DMS 273 treated with DMSO at 0.1 percent for 48 hours (cell line): ENCODE measurements at regions not wholly inside any gene's neighbourhood (a gene's known extent, or its start where the extent isn't known, plus 50 kb on each side); places are given as distances from the start of the nearest gene placed in this dataset.

Experiments
- DNase-seq: peaks from one replicate; lab custom pipeline; 2025; lab: John Stamatoyannopoulos, UW

DNA sequence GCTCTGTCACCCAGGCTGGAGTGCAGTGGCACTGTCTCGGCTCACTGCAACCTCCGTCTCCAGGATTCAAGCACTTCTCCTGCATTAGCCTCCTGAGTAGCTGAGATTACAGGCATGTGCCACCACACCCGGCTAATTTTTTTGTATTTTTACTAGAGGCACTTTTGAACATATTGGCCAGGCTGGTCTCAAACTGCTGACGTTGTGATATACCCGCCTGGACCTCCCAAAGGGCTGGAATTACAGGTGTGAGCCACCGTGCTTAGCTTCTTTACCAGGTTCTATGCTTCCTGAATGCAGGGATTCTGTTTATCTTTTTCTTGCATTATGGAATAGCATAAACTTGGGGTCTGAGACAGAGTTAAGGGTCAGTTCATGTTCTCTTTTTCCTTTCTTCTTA is 317.9 kb upstream of the RBFOX1 start:
- DNase-seq = no peak

DNA sequence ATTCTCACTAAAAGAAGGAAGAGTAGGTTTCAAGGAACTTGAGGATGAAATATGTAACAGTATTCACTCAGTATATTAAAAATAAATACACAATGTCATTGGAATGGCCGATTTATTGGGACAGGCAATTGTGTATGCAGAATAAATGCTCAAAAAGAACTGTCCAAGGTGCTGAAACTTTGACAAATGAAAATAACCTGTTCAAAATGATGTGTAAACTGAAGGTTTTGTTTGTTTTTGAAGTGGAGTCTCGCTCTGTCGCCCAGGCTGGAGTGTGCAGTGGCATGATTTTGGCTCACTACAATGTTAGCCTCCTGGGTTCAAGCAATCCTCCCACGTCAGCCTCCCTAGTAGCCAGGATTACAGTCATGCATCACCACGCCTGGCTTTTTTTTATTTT is 318.7 kb upstream of the RBFOX1 start:
- DNase-seq = no peak

DNA sequence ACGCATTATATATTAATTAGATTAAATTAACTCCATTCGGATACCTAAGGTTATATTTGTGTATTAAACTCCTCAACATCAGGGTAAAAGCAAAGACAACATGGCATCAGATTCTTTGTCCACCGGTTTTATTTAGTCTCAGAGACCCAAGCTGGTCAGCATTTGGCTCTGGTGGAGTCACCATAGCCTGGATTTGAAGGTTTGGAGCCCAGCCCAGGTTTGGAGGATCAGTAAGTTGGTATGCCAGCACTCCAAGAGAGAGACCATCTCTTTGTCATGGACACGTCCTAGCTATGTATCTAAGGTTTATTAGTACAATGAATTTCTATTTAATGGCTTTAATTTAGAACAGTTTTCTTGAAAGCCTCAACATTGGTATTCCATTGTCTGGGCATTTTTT is 328.4 kb upstream of the RBFOX1 start:
- no peak for DNase-seq

DNA sequence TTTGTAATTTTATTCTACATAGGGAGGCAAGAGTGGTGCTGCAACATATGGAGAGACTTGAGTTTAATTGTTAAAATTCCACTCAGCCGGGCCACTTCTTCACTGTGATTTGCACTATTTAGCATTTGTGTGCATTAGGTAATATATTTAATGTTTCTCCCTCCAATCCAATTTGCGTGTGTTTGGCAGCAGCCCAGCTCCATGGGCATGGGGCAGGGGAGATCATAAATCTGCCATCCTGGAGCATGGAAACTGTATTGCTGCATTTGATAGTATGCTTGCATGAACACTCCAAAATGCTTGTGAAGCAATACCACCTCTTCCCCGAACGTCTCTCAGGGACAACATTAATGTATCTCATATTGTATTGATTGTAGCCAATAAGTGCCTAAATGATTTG is 339.1 kb upstream of the RBFOX1 start:
- DNase-seq = no peak

DNA sequence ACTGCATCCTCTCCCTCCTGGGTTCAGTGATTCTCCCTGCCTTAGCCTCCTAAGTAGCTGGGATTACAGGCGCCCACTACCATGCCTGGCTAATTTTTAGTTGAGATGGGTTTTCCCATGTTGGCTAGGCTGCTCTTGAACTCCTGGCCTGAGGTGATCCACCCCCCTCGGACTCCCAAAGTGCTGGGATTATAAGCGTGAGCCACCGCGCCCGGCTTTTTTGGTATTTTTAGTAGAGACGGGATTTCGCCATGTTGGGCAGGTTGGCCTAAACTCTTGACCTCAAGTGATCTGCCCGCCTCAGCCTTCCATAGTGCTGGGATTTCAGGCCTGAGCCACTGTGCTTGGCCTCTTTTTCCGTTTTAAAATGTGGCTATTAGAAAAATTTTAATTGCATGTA is 343.8 kb upstream of the RBFOX1 start:
- no peak for DNase-seq

DNA sequence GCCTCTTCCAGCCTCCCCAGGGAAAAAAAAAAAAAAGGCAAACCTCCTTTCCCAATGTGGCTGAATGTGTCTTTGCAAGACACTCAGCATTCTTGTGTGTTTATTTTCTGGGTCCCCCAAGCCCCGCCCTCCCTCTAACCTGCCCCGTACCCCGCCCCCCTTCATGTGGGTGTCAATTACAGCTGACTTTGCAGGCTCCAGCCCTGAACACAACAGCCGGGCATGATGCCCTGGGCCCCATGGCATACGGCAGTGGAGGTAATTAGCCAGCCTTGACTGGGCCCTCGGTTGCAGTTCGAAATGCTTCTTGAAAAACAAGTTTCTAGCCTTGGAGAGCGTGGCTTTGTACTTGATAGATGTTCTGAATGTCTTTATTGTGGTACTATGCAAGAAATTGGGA is 354.7 kb upstream of the RBFOX1 start:
- DNase-seq = no peak

DNA sequence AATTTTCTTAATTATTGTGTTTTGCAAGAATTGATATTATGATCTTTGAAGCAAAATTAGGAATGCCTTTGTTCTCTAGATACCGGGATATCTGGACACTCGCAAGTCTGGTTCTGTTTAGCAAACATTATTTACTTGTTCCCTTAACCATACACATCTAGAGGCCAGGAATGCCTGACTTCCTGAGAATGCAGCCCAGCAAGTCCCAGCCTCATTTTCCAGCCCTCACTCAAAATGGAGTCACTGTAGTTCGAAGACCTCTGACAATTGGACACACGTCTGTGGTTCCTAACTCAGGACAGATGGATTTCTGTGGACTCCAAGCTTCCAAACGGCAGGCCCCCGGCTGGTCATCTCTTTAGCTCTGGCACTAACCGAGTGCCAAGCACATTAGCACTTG is 355.4 kb upstream of the RBFOX1 start:
- DNase-seq = no peak

DNA sequence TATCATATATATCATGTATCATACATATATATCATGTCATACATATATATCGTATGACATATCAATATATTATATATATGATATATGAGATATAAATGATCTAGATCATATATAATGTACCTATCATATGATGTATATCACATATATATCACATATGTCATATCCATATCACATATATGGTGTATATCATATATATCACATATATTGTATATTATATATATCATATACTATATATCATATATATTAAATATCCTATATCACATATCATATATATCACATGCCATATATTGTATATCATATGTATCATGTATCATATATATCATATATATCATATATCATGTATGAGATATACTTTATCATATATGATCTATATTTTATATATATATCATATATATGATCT is 355.9 kb upstream of the RBFOX1 start:
- no peak for DNase-seq

DNA sequence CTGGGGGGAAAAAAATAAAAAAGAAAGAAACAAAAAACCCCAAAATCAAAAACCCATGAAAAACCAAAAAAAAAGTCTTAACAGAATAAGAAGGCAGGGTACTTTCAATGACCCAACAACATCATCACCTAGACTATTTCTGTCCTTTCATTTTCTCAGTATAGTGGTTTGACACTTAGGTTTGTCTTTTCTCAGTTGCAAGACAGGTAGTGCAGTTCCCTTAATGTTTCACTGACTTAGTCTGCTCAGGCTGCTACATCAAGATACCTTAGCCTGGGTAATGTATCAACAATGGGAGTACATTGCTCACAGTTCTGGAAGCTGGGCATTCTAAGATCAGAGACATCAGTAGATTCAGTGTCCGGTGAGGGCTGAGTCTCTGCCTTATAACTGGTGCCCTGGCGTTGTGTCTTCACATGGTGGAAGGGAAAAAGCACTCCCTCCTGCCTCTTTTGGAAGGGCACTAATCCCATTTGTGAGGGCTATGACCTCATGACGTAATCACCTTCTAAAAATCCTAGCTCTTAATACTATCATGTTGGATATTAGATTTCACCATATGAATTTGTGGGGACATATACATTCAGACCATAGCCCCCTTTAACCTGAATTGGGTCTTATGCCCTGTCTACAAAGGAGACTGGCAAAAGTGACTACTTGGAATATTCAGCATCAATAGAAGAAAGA is 362.3 kb upstream of the RBFOX1 start:
- DNase-seq = no peak

DNA sequence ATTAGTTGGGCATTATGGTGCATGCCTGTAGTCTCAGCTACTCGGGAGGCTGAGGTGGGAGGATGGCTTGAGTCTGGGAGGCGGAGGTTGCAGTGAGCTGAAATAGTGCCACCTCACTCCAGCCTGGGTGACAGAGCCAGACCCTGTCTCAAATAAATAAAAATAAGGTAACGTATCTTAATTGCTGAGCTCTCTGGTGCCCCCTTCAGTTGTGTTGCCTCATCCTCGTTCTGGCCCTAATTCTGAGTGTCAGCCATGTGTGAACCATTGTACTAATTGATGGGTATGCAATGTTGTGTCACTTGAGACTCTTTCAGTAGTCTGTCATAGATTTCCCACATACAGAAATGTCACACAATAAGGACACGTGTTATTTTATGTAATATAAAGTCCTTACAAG is 363.1 kb upstream of the RBFOX1 start:
- DNase-seq = no peak

DNA sequence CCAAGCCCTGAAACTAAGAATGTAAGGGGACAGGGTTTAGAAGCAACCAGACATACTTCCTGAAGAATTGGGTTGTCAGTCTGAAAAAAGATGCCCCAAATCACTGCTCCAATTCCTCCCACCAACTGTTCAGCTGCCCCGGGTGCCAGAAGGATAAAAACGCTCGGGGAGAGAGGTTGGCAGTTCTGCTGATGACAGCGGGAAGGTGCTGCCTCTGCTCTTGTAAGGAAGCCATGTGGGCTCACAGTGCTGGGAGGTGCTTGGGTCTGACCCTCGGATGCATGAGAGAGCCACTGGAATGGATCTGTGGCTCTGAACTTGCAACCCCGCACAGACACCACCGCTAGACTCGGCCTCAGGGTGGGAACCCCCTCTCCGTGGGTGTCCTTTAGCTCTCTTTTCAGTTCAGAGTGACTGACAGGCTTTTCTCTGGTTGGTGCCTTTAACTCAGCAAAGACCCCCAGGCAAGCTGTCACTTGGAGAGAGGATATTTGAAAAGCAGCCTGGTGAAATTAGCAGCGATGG is 364.8 kb upstream of the RBFOX1 start:
- DNase-seq = no peak

DNA sequence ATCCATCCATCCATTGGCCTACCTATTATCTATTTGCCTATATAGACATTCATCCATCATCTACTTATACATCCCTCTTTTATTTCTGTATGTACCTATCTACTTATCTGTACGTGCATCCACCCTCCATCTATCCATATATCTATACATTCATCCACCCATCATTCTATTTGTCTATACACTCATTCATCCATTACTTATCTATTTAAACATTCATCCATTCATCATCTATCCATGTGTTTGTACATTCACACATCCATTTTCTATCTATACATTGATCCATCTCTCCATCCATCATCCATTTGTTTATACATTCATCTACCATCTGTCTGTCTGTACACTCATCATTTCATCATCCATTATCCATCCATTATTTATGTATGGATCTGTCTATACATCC is 365.7 kb upstream of the RBFOX1 start:
- no peak for DNase-seq

DNA sequence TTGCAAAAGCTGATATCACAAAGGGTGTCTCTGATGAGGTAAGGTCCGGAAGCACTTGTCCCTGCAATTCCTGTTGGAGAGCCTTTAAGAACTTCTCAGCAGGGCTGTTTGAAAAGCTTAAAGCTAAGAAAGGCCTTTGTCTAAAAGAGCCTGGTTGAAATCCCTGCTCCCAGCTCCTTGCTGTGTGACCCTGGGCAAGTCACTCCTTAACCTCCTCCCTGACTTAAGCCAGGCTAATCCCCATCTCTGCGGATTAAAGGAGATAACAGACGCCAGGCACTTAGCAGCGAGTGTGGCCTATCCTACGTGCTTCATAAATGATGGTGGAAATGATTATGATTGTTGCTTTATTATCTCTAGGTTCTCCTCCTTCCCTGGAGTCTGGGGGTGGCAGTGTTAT is 368.0 kb upstream of the RBFOX1 start:
- no peak for DNase-seq

DNA sequence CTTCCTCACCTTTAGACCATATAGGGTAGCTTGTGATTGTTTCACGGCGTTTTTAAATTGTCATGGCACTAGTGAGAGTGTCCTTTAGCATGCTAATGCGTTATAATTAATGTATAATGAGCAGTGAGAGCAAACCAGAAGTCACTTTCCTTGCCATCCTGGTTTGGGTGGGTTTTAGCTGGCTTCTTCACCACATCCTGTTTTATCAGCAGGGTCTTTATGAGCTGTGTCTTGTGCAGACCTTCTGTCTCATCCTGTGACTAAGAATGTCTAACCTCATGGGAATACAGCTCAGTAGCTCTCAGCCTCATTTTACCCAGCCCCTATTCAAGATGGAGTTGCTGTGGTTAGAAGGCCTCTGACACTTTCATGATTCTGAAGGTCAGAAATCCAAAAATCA is 370.9 kb upstream of the RBFOX1 start:
- no peak for DNase-seq

DNA sequence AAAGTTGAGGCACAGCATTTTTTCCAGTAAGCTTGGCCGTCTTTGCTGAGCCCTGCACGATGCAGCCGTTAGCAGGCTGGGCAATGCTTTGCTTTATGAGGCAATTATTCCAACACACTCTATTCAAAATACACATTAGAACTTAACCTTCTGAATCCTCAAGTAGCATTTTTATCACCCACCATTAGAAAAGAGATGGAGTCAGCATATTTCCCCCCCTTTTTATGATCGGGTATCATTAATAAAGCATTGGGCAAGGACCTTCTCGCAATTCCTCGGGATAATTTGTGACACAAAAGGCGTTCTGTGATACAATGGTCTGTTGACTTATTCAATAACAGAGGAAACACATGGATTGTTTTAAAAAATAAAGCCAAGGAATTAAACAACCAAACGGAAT is 374.5 kb upstream of the RBFOX1 start:
- DNase-seq = no peak

DNA sequence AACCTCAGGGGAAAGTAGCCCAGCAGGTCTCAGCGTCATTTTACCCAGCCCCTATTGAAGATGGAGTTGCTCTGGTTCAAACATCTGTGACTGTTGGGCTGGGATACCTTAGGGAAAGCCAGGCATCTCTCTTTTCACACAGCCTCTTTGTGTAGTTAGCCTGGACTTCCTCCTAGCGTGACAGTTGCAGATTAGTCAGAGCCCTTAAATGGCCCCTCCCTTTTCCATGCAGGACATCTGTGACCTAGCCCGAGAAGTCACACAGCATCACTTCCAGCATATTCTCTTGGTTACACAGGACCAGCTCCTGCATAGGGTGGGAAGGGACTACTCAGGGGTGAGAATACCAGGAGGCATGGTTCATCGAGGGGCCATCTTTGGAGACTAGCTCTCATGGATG is 375.0 kb upstream of the RBFOX1 start:
- no peak for DNase-seq

DNA sequence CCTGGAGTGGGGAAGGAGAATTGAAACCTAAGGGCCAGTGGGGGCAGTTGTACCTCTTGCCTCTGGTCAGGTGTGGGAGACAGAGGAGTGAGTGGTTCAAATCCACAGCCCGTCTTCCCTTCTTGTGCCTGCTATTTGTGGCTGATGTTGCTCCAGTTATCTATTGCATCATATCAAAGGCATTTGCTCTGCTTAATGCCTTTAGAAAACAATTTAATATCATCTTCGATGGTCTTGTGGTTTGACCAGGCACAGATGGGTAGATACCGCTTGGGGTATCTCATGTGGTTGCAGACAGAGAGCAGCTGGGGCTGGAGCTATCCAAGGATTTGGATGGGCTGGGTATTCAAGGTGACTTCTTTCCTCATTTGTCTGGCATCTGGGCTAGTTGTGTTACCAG is 376.1 kb upstream of the RBFOX1 start:
- no peak for DNase-seq

DNA sequence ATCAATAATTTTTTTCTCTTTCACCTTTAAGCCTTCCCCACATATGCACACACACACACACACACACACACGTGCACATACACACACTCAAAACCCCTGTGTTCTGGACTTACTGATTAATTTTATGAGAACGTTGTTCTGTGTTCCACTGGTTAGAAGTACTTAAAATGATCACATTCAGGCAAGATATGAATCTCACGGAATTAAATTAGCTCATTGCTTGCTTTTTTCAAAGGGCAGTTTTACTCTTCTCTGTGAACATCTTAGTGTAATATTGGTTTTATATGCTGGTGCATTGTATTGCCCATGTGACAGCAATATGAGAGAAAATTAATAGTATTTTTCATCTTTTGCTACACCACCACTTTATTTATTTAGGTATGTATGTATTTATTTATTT is 377.3 kb upstream of the RBFOX1 start:
- no peak for DNase-seq

DNA sequence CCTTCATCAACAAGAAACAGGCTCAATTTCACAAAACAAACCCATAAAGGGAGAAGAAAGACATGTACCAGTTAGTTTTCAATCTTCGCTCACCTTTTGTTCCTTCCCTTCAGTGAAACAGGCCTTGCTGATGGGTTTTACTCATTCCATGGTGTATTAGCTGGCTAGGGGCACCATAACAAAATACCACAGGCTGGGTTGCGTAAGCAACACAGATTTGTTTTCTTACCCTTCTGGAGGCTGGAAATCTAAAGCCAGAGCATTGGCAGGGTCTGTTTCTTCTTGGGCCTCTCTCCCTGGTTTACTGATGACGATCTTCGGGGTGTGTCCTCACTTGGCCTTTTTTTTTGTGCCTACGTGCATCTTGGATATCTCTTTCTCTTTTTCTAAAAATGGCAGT is 383.4 kb upstream of the RBFOX1 start:
- no peak for DNase-seq

DNA sequence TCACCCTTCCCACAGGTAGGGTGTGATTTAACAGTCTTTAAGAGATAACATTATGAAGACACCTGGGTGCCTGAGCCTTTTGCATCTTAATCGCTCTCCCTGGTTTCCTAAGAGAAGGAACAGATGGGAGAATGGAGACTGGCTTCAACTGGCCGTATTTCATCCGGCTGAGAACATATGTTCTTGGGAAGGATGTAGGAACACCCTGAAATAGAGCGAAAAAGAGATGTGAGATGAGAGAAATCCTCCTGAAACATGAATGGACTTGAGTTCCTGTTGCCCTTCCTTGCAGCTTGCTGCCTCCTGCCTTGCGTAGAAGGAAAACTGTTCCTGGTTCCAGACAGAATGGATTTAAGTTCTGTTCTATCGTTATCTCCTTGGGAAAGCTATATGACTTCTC is 385.4 kb upstream of the RBFOX1 start:
- no peak for DNase-seq

DNA sequence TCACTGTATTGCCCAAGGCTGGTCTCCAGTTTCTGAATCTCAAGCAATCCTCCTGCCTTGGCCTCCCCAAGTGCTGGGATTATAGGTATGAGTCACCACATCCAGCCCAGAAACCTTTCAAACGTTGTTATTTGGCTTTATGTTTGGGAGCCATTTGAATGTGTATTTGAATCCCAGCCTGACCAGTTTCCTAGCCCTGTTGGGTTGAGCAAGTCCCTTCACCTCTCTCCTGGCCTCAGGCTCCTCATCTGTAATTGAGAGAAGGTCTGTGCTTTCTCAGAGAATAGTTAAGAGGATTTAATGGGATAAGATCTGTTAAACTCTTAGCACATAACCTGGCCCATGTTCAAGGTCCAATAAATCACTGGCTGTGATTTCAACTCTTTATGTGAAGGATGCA is 385.8 kb upstream of the RBFOX1 start:
- DNase-seq = no peak

DNA sequence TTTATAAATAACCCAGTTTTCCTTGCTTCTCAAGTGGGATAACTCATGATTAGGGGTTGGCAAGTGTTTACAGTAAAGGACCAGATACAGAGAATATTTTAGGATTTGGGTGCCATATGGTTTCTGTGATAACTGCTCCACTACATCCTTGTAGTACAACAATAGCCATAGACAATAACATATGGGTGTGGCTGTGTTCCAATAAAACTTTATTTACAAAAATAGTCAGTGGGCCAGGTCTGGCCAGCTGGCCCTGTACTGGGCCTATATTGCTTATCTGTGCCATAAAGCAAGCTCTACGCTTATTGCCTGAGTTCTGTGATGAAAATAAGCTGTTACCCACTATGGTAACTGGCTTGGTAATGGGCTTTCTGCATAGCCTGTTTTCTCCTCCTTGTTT is 386.5 kb upstream of the RBFOX1 start:
- DNase-seq = no peak

DNA sequence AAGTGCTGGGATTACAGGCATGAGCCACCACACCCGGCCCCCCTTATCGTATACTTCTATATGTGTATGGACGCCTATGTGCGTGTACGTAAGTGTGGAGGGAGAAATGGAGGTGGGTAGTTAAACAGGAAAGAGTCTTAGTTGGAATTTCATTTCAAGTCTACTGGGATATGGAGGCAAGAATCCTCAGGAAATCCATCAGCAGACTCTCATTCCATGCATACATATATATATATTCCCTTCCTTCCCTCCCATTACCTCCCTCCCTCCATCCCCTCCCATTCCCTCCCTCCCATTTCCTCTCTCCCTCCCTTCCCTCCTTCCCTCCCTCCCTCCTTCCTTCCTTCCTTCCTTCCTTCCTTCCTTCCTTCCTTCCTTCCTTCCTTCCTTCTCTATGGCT is 391.7 kb upstream of the RBFOX1 start:
- no peak for DNase-seq

DNA sequence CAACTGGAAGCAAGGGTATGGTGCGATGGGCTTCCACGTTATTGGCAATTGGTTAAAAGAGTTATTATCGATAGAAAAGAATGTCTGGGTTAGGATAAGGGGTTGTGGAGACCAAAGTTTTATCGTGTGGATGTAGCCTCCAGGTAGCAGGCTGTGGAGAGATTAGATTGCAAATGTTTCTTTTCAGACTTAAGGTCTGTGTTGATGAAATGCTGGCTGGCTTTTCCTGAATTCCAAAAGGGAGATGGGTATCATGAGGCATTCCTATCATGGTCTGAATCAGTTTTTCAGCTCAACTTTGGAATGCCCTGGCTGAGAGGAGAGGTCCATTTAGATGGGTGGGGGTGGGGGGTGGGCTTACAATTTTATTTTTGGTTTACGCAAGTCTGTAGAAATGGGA is 395.0 kb upstream of the RBFOX1 start:
- DNase-seq = no peak
